HG03280 (cell line): ENCODE measurements at regions not wholly inside any gene's neighbourhood (a gene's known extent, or its start where the extent isn't known, plus 50 kb on each side); places are given as distances from the start of the nearest gene placed in this dataset.
A peak's percentile ranks its signal among the peaks of the same experiment; 100 is the strongest.
"Not testable (repeated sequence)": the region's sequence is repeated elsewhere in the genome, so short reads cannot be mapped to it uniquely, and the experiment has no call there.

Experiments used
- ATAC-seq: cut with Tn5 transposase; IDR thresholded peaks from one replicate; pipeline ENCODE4 v1.9.1; 2021; ENCODE audit warnings: mild to moderate bottlenecking, moderate library complexity; ENCODE audit not compliant: unreplicated experiment

- peak; percentile 57 for ATAC-seq
Observed at GRCh38 chr10:124153023-124153826, 59.8 kb upstream of the CHST15 start.

GRCh38 chr10:124152139-124153022 is 59.0 kb upstream of the CHST15 start:
- no peak for ATAC-seq

GRCh38 chr10:124151466-124152095 is 58.2 kb upstream of the CHST15 start:
- ATAC-seq = no peak

DNA sequence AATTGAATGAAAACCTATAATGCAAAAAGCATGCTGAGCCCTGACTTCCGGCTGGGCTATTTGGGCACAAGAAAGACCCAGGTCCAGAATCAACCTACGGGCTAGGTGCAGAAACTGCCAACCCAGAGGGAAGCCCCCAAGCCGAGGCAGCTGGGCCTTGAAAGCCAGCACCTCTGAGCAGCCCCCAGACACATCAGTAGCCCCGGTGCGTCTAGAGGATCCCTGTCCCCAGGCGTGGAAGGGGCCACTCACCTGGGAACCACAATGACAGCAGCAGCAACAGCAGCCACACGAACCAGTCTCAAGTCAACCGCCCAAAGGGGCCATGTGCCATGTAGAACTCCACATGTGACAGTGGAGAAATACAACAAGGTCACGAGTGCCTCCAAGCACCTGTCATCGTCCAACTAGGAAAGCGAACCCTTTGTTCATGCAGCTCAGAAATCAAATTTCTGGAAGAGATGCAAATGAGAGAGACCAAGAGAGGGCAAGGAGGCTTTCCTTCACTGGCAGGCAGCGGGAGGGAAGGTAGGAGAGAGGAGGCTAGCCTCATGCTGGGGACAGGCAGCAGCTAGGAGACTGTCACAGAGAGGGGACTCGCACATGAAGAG is 57.5 kb upstream of the CHST15 start:
- no peak for ATAC-seq

GRCh38 chr10:124150189-124150806 is 56.9 kb upstream of the CHST15 start:
- ATAC-seq = no peak

DNA sequence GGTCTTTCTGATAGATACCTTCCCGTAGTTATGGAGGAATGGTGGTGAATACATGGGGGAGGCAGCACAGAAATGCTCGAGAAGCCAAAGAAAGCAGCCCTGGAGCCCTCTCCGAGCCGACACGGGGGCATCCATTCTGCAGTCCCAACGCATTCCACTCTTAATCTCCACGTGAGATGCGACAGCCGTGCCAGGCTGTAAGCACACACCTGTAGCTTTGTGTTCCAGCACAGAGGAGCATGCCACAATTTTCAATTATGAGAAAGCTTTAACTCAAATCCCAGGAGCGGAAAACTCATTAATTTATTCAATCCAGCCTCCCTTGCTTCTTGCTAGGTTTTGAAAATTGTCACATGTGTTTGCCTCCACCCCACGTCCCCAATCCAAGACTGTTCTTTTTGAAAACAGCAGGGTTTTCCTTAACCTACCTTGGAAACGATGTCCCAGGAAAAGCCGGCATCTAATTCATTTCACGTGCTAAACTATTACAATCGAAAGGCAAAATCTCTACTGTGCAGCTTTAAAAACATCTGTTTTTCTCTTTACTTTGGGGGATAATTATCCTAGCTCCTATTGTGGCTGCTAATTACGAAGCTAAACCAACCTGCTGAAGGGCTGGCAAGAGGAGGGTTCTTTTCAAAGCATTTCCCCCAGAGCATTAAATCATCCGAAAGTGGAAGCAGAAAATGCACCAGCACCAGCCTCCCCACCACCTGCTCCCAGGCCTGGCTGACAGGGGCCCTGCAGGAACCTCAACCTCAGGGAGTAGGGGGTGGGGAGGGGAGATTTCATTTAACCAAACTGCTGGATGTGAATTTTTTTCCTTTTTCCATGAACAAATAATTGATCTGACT is 56.0 kb upstream of the CHST15 start:
- ATAC-seq = no peak

GRCh38 chr10:124148509-124149188 is 55.3 kb upstream of the CHST15 start:
- ATAC-seq = not testable (repeated sequence)

DNA sequence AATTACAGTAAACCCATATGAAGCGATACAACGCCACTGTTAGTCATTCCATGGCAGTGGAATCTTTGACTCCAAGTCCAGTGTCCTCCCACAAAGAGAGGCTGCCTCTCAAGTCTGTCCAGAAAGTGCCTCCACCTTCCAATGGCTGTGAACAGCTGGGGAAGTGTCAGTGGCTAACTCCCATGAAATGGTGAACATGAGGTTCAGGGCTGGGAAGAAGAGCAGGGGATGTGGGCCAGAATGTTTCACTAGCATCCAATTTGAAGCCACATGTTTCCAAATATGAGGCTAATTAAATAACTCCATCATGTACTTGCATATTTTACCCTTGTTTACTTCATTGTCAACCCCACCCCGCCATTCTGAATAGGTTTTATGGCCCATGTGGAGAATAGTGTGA is 53.1 kb upstream of the CHST15 start:
- no peak for ATAC-seq

DNA sequence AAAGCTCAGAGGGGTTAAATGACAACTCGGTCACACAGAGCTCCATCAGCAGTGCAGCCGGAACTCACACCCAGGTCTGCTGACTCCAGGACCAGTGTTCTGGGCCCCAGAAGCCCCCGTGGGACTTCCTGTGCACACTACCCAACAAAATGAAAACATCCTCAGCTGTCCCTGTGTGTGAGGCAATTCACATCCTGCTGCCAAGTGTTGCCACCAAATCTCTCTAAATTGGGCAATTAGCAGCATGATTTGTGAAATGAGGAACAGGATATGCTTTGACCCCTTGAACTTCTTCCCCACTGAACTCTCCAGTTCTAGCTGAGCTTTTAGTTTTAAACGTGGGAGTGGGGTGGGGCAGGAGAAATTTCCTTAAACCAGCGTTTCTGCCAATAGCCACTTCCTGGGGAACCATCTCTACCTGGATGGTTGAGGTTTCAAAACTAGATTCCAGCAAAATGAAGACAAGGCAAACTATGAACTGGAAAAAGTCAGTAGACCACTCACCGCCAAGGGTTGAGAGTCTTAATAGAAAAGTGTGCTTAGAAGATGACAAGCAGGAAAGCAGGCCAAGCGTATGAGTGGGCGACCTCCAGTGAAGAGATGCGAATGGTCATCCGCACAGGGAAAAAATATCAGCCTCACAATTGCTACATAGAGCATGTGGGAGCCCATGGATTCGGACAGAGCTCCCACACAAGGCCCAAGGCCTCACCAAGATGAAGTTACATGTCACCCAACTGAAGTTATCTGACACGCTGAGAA is 51.9 kb upstream of the CHST15 start:
- no peak for ATAC-seq

GRCh38 chr10:124144536-124144935 is 51.1 kb upstream of the CHST15 start:
- ATAC-seq = no peak

DNA sequence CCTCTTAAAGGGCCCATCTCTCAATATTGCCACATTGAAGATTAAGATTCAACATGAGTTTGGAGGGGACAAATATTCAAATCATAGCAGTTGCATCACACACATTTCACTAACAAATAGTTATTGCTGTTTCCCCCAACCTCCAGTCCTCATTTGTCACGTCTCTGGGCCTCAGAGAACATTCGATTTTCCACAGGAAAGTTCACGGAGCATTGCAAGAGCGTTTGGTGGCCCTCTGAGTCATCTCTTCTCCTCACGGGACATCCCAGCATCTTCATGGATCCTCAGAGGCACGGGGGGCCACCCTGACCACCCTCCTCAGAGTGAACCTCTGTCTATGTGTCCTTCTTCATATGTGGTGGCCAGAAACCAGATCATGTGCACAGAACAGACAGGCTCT is 50.3 kb upstream of the CHST15 start:
- no peak for ATAC-seq
